GM12878 (cell line): ENCODE measurements at regions not wholly inside any gene's neighbourhood (a gene's known extent, or its start where the extent isn't known, plus 50 kb on each side); places are given as distances from the start of the nearest gene placed in this dataset.
A peak's percentile ranks its signal among the peaks of the same experiment; 100 is the strongest.

ENCODE experiments used
- ATAC-seq: fragments of 200-7000 bp; cut with Tn5 transposase; 3 replicates; pipeline ENCODE4 v1.9.1; 2020; ENCODE audit warnings: mild to moderate bottlenecking, moderate library complexity
- BruUV-seq: library from RNA; stranded (reverse); fragments of 400-500 nt; replicated peaks from 2 replicates; lab custom pipeline; 2021; lab: Mats Ljungman, UMichigan
- CTCF ChIA-PET: fragments of 300-600 bp; sonication (Branson Sonifier 250); formaldehyde crosslinking; extraction: SDS; loops from one replicate; lab custom pipeline; 2021; ENCODE audit warnings: inconsistent platforms; lab: Yijun Ruan, JAX
- POLR2A ChIA-PET: fragments of 350-600 bp; formaldehyde crosslinking; extraction: SDS; loops from one replicate; lab custom pipeline; 2021; ENCODE audit warnings: inconsistent platforms; lab: Charles Lee
- RAD21 ChIA-PET: fragments of 300-600 bp; sonication (Branson Sonifier 250); formaldehyde crosslinking; loops from one replicate; lab custom pipeline; 2023; ENCODE audit warnings: antibody characterized with exemption; ENCODE audit not compliant: unreplicated experiment; lab: Charles Lee
- SMC1A ChIA-PET: fragments of 300-600 bp; sonication (Branson Sonifier 250); formaldehyde crosslinking; loops from one replicate; lab custom pipeline; 2023; ENCODE audit not compliant: unreplicated experiment, uncharacterized antibody; lab: Charles Lee
- DNase-seq: peaks from one replicate; pipeline ENCODE4 v3.0.0-alpha.2; 2011; ENCODE audit warnings: low read depth, low spot score
- FAIRE-seq: peaks from 3 replicates; lab custom pipeline; 2011; peaks lifted over from hg19 to GRCh38; lab: Jason Lieb, UNC
- H2AFZ ChIP-seq: 2 replicates; pipeline ENCODE4 v1.6.0; 2011; ENCODE audit warnings: low read depth, low read length, control low read depth; ENCODE audit not compliant: control insufficient read depth
- H3K27ac ChIP-seq: 2 replicates; pipeline ENCODE4 v1.5.1; 2011; ENCODE audit warnings: control low read depth; ENCODE audit not compliant: control insufficient read depth, insufficient read depth
- H3K27me3 ChIP-seq, 2 experiments: replicated peaks in 1 of 2; 2 replicates each; pipeline versions ENCODE4 v1.6.0 to v1.6.1; 2011; ENCODE audit warnings: low read length in 1 of 2; ENCODE audit not compliant: control insufficient read depth in 2 of 2, insufficient read depth in 2 of 2
- H3K36me3 ChIP-seq, 2 experiments: 2 replicates each; pipeline ENCODE4 v1.5.1; 2011; ENCODE audit warnings: low read length in 1 of 2; ENCODE audit not compliant: control insufficient read depth in 2 of 2, insufficient read depth in 2 of 2
- H3K4me1 ChIP-seq: 2 replicates; pipeline ENCODE4 v1.6.1; 2011; ENCODE audit warnings: mild to moderate bottlenecking, low read length, moderate library complexity, mixed read lengths; ENCODE audit not compliant: control insufficient read depth, insufficient read depth
- H3K4me2 ChIP-seq: 2 replicates; pipeline ENCODE4 v1.6.0; 2011; ENCODE audit warnings: control low read depth; ENCODE audit not compliant: control insufficient read depth, insufficient read depth
- H3K4me3 ChIP-seq: fragments of 200-600 bp; sonication (generic); 2 replicates; pipeline ENCODE4 v1.5.1; 2016
- H3K79me2 ChIP-seq: 2 replicates; pipeline ENCODE4 v1.6.0; 2011; ENCODE audit warnings: low read length; ENCODE audit not compliant: control insufficient read depth, insufficient read depth
- H3K9ac ChIP-seq: 2 replicates; pipeline ENCODE4 v1.8.0; 2011; ENCODE audit warnings: low read length, control low read depth, mixed read lengths; ENCODE audit not compliant: control insufficient read depth, insufficient read depth
- H3K9me3 ChIP-seq: replicated peaks from 3 replicates; pipeline ENCODE4 v1.5.1; 2011; ENCODE audit warnings: mild to moderate bottlenecking, low read length; ENCODE audit not compliant: control insufficient read depth, insufficient read depth
- H4K20me1 ChIP-seq: 2 replicates; pipeline ENCODE4 v1.6.0; 2011; ENCODE audit not compliant: control insufficient read depth, insufficient read depth
- BCL3 ChIP-seq: IDR thresholded peaks from 2 replicates; pipeline ENCODE4 v1.6.1; 2011; ENCODE audit warnings: borderline replicate concordance, low read depth, mild to moderate bottlenecking, moderate library complexity, low read length; ENCODE audit not compliant: insufficient read depth, poor library complexity, severe bottlenecking
- BCLAF1 ChIP-seq: fragments of 450-650 bp; IDR thresholded peaks from 2 replicates; pipeline ENCODE4 v1.6.1; 2017; ENCODE audit warnings: antibody characterized with exemption, mild to moderate bottlenecking, moderate library complexity
- BHLHE40 ChIP-seq, 2 experiments: fragments of 450-650 bp in 1 of 2; IDR thresholded peaks; 2 replicates each; pipeline ENCODE4 v1.6.1; 2011 to 2017; ENCODE audit warnings: low read depth in 2 of 2, borderline replicate concordance in 1 of 2, improper control_type of control experiment in 1 of 2, low read length in 1 of 2, mild to moderate bottlenecking in 1 of 2
- E2F8 ChIP-seq: fragments of 450-650 bp; IDR thresholded peaks from 2 replicates; pipeline ENCODE4 v1.6.1; 2018; ENCODE audit warnings: mild to moderate bottlenecking, low read depth, moderate library complexity; ENCODE audit not compliant: partially characterized antibody
- HDAC2 ChIP-seq: fragments of 200-600 bp; sonication (generic); IDR thresholded peaks from 2 replicates; pipeline ENCODE4 v1.6.1; 2017
- JUNB ChIP-seq: IDR thresholded peaks from 2 replicates; pipeline ENCODE4 v1.6.1; 2016; ENCODE audit warnings: antibody characterized with exemption, mild to moderate bottlenecking
- NFIC ChIP-seq: IDR thresholded peaks from 2 replicates; pipeline ENCODE4 v1.6.1; 2012; ENCODE audit warnings: low read depth, mild to moderate bottlenecking, inconsistent platforms, low read length, moderate library complexity
- PBX3 ChIP-seq: IDR thresholded peaks from 2 replicates; pipeline ENCODE4 v1.6.1; 2011; ENCODE audit warnings: mild to moderate bottlenecking, low read depth, low read length, moderate library complexity; ENCODE audit not compliant: insufficient replicate concordance
- ZBTB11 ChIP-seq: fragments of 450-650 bp; formaldehyde crosslinking; IDR thresholded peaks from 2 replicates; pipeline ENCODE4 v1.5.0; 2022; ENCODE audit warnings: mild to moderate bottlenecking, missing genetic modification characterization
- WGBS: methylation state at CpG from one replicate; pipeline ENCODE4 v1.1.6; 2016; ENCODE audit warnings: low lambda C conversion rate; ENCODE audit not compliant: insufficient replicate concordance, insufficient coverage; ENCODE audit errors: missing lambda C conversion rate; 5-methylcytosine and 5-hydroxymethylcytosine counted together
- in situ Hi-C: fragments of 300-500 bp; cut with MboI; formaldehyde crosslinking; loops from 9 replicates; pipeline ENCODE4 v1.14.3; 2018; ENCODE audit warnings: mixed read lengths
- intact Hi-C: fragments of 100-400 bp; cut with micrococcal nuclease; formaldehyde crosslinking; loops from one replicate; pipeline ENCODE4 v1.14.2; 2022; ENCODE audit not compliant: unreplicated experiment

GRCh38 chr9:119792242-119792641, 423.0 kb upstream of the BRINP1 start:
- no peak for DNase-seq
- Histone ChIP-seq H3K4me3 (no peak overlapping the region), H3K36me3 (no peaks in the 10 kb centered on the region), H3K9me3 (no peaks in the 10 kb centered on the region), H3K4me1 (no peaks in the 10 kb centered on the region), H2AFZ (no peak overlapping the region), H3K27me3 (no peaks in the 10 kb centered on the region; a peak in 1 of 4 replicates), H3K9ac (no peak overlapping the region), H3K27ac (no peak overlapping the region), H3K4me2 (no peak overlapping the region), H3K79me2 (no peaks in the 10 kb centered on the region), H4K20me1 (no peaks in the 10 kb centered on the region)
- in situ Hi-C loops (no loop called here), intact Hi-C loops (no loop called here)
- BruUV-seq: no TSS peak
- RAD21 ChIA-PET: no interaction called here
- CTCF ChIA-PET: no interaction called here
- SMC1A ChIA-PET: no interaction called here
- ATAC-seq: peak; percentile 41; the same call in 2 of the 3 replicates
- no peak for FAIRE-seq
- POLR2A ChIA-PET: no interaction called here
- WGBS: 0% methylated on average over 3 of the region's 3 CpGs
- no peak for TF ChIP-seq BCL3
- no peak for TF ChIP-seq E2F8
- no peak for TF ChIP-seq BHLHE40 (IDR thresholded peaks at IDR 0.05; ENCODE audit: borderline replicate concordance in 1 of 2, low read depth in 2 of 2, low read length in 1 of 2)
- TF ChIP-seq ZBTB11 (CRISPR knock-in tag): no peak
- no peak for TF ChIP-seq BCLAF1
- no peak for TF ChIP-seq HDAC2
- 0 out of 2 replicates have a peak, but pooled peaks have one; percentile 35 for TF ChIP-seq NFIC
- TF ChIP-seq JUNB: peak; percentile 58; the same call in 1 of the 2 replicates
- no peak for TF ChIP-seq PBX3
